ENCODE measurements at regions not wholly inside any gene's neighbourhood (a gene's known extent, or its start where the extent isn't known, plus 50 kb on each side); places are given as distances from the start of the nearest gene placed in this dataset.

DNA sequence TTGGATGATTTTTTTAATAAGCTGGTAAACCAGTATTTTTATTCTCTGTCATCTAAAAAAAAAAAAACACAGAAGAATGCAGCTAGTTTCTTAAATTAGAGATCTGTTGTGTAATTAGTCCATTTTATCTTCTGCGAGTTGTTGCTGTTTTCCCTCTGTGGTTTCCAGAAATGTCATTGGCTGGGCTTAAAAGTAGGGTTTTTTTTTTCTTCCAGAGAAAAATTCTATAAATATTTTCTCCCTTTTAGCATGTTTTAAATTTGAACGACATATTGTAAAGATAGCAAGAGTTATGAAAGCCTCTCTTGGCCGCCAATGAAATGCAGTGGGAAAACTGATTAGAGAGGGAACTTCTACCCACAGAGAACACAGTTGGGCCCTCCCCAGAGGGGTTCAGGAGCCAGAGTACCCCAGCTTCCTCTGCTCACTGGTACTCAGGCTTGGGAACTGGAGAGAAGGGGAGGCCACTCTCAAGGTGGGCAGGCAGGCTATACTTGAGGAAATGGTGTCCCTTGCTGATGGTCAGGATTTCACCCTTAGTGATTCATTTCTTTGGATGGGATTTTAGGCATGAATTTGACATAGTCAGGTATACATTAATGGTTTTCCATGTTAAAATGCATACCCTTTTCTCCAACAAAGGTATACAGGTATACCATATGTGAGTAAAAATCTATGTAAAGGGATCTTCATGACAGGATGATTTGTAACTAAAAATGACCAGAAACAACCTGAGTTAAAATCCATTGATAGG is 166.1 kb downstream of the BCOR start:
- no peaks in the 10 kb centered on the region for H3K9me3 ChIP-seq (ENCODE audit: low read depth, low read length)

DNA sequence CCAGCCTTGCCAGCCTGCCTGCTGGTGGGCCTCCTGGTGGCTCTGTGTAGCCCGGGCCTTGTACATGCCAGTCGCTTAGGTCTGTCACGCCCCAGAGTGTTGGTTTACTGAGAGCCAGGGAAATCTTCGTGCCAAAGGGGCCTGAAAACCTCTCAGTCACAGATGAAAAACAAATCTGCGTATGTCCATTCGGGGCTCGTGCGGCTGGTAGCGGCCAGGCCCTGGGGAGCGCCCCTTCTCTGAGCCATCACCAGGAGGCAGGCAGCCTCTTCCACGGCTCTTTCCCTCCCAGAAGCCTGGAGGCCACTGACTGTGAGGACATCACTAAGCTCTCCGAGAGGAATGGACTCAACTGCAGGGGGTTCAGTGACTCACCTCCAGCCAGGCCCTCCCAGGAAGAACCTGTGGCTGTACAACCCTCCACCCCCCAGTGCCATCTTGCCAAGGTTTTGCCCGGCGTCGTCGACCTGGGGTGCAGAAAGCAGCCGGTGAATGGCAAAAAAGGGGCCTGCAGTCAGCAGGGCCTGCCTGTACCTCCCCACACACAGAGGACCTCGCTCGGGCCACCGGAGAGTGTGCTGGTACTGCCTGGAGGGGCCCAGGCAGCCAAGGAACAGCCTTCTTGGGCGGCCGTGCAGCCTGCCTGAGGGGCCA is 162.2 kb downstream of the BCOR start:
- Histone ChIP-seq H3K4me3 (ENCODE audit: low read length) (no peak overlapping the region), H3K9me3 (ENCODE audit: low read depth, low read length) (no peaks in the 10 kb centered on the region), H3K4me1 (ENCODE audit: insufficient read depth, low read length) (peaks cover 14% of the 10 kb centered on the region)

More for the DNA sequence above, 166.1 kb downstream of the BCOR start:
- Histone ChIP-seq H3K27me3 (ENCODE audit: insufficient read depth, low read length) (no peaks in the 10 kb centered on the region), H3K4me1 (ENCODE audit: insufficient read depth, low read length) (peaks cover 6% of the 10 kb centered on the region), H3K4me3 (ENCODE audit: low read length) (no peak overlapping the region)

DNA sequence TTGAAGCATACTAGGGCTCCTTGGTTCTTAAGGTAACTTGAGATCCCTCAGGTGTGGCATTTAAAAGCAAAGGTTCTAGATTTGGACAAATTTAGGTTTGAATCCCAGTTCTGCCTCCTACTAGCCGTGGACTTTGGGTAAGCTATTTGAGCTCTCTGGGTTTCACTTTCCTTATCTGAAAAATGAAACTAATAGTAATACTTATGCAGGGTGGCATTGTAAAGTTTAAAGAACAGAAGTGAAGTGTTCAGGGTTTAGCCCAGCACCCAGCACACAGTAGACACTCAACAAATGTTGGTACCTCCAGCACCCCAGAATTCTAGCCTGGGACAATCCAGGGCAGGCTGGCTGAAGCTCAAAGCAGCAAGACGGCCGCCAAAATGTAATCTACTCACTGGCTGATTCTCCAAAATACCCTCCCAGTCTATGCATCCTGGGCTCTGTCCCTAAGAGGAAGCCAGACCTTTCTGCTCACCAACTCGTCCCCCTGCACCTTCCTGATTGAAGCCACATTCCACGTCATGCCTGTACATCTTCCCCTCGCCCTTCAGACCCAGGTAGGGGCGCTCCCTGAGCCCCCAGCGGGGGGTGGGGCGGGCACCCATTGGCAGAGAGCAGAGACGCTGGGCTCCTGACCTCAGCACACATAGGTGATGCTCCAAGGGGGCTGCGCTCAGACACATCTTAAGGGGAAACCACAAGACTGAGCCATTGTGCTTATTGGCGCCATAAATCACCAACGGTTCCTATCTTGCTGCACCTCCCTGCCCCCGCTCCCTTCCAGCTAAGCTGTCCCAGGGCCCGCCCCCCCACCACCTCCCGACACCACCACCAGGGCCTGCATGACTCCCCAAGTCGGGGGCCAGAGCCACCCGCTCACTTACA is 160.6 kb downstream of the BCOR start:
- Histone ChIP-seq H3K9me3 (ENCODE audit: low read depth, low read length) (no peaks in the 10 kb centered on the region), H3K4me1 (ENCODE audit: insufficient read depth, low read length) (peaks cover 14% of the 10 kb centered on the region), H3K4me3 (ENCODE audit: low read length) (no peak overlapping the region), H3K27me3 (ENCODE audit: insufficient read depth, low read length) (no peaks in the 10 kb centered on the region)

More for the DNA sequence above, 162.2 kb downstream of the BCOR start:
- H3K27me3 ChIP-seq (ENCODE audit: insufficient read depth, low read length) = no peaks in the 10 kb centered on the region

DNA sequence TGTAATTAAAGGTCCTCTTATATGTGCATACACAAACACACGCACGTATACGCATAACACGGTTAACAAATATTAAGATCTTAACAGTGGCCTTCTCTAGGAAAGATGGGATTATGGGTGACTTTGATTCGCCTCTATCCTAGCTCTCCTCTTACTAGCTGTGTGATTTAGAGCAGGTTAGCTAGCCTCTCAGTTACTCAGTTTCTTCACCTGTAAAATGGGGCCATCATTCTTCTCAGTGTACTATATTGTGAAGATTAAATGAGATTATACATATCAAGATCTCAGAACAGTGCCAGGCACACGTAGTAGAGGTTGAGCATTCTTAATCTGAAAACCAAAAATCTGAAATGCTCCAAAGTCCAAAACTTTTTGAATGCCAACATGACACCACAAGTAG is 159.3 kb downstream of the BCOR start:
- Histone ChIP-seq H3K9me3 (ENCODE audit: low read depth, low read length) (no peaks in the 10 kb centered on the region), H3K27me3 (ENCODE audit: insufficient read depth, low read length) (no peaks in the 10 kb centered on the region), H3K4me1 (ENCODE audit: insufficient read depth, low read length) (peaks cover 14% of the 10 kb centered on the region), H3K4me3 (ENCODE audit: low read length) (no peak overlapping the region)

DNA sequence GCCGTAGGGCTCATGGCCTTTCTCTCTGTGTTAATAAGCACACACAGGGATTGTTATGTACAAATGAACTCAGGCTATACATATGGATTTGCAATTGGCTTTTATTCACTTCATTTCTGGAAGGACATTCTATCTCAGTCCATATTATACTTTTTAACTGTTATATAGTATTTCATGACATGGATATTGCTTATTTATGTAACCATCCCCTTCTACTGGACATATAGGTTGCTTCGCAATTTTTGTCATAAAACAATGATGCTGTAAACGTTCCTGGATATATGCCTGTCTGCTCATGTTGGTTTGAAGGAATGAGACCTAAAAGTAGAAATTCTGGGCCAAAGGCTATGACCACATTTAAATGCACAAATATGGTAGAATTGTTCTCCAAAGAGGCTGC is 158.1 kb downstream of the BCOR start:
- H3K9me3 ChIP-seq (ENCODE audit: low read depth, low read length) = no peaks in the 10 kb centered on the region
- no peaks in the 10 kb centered on the region for H3K27me3 ChIP-seq (ENCODE audit: insufficient read depth, low read length)
- no peak overlapping the region for H3K4me3 ChIP-seq (ENCODE audit: low read length)
- peaks cover 14% of the 10 kb centered on the region for H3K4me1 ChIP-seq (ENCODE audit: insufficient read depth, low read length)

DNA sequence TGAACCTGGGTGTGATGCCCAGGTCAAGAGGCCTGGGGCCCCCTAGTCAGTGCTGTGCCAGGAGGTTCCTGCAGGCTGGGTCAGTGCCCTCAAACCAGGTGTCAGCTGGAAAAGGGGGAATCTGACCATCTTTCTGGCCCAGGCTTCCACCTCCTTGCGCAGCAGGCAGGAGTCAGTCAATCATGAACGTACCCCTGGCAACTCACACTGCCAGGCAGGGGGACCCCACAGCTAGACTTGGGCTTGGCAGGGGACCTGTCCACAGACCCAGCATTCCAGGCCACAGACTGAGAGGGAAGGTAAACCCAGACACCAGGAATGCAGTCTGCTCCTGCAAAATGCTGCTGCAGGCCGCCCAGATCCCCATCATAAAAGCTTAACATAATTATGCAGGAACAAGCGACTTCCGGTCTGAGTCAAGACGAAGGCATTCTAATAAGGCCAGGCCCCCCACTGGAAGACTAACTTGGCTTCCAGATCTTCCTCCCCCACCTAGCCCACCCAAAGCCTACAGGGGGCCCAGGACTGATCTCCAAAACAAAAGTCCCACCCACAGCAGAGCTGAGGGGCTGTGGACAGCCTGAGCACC is 156.3 kb downstream of the BCOR start:
- Histone ChIP-seq H3K4me1 (ENCODE audit: insufficient read depth, low read length) (peaks cover 10% of the 10 kb centered on the region), H3K9me3 (ENCODE audit: low read depth, low read length) (no peaks in the 10 kb centered on the region), H3K27me3 (ENCODE audit: insufficient read depth, low read length) (no peaks in the 10 kb centered on the region), H3K4me3 (ENCODE audit: low read length) (no peak overlapping the region)

DNA sequence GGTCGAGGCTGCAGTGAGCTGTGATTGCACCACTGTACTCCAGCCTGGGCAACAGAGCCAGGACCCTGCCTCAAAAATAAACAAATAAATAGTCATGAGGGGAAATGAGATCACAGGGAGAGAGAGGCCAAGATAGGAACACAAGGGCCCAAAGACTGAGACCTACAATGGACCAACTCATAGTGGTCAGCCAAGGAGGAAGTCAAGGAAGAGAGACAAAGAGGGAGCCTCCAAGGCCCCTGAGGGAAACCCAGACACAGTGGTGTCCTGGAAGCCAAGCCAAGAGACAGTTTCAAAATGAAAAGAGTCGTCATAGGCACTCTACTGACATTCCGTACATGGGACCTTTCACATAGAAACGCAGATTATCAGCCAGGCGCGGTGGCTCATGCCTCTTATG is 153.3 kb downstream of the BCOR start:
- peaks cover 3% of the 10 kb centered on the region for H3K4me1 ChIP-seq (ENCODE audit: insufficient read depth, low read length)
- no peaks in the 10 kb centered on the region for H3K9me3 ChIP-seq (ENCODE audit: low read depth, low read length)
- H3K4me3 ChIP-seq (ENCODE audit: low read length) = no peak overlapping the region
- H3K27me3 ChIP-seq (ENCODE audit: insufficient read depth, low read length) = no peaks in the 10 kb centered on the region

DNA sequence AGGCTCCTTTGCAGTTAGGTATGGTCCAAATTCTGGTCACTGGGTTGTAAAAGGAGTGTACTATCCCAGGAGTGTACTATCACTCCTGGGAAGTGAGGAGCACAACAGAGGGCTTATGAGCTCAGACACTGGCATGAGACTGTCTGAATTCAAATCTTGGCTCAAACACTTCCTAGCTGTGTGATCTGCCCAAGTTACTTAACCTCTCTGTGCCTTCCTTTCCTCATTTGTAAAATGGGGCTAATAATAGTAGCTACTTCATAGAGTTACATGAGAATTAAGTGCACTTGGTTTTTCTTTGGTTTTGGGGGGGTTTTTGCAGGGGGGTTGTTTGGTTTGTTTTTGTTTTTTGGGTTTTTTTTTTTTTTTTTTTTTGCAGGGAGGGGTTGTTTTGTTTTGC is 152.0 kb downstream of the BCOR start:
- no peak overlapping the region for H3K4me3 ChIP-seq (ENCODE audit: low read length)
- H3K4me1 ChIP-seq (ENCODE audit: insufficient read depth, low read length) = peaks cover 3% of the 10 kb centered on the region
- H3K9me3 ChIP-seq (ENCODE audit: low read depth, low read length) = no peaks in the 10 kb centered on the region
- H3K27me3 ChIP-seq (ENCODE audit: insufficient read depth, low read length) = no peaks in the 10 kb centered on the region

DNA sequence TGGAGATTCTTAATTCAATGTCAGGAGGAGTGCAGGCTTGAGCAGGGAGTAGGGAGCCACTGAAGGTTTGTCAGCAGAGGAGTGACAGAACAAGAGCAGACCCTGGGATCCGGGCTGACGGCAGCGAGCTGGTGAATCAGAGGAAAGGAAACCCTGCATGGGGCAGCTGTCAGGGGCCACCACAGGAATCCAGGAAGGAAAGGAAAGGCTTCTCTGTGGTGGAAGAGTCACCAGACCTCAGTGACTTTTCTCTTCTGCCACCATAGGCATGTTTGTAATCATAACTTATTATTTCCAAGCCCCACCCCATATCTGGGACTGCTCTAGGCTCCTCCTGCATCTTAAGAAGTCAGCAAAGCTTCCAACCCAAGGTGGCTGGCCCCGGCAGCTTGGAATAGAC is 150.9 kb downstream of the BCOR start:
- H3K27me3 ChIP-seq (ENCODE audit: insufficient read depth, low read length) = no peaks in the 10 kb centered on the region
- H3K9me3 ChIP-seq (ENCODE audit: low read depth, low read length) = no peaks in the 10 kb centered on the region
- peaks cover 3% of the 10 kb centered on the region for H3K4me1 ChIP-seq (ENCODE audit: insufficient read depth, low read length)
- no peak overlapping the region for H3K4me3 ChIP-seq (ENCODE audit: low read length)

DNA sequence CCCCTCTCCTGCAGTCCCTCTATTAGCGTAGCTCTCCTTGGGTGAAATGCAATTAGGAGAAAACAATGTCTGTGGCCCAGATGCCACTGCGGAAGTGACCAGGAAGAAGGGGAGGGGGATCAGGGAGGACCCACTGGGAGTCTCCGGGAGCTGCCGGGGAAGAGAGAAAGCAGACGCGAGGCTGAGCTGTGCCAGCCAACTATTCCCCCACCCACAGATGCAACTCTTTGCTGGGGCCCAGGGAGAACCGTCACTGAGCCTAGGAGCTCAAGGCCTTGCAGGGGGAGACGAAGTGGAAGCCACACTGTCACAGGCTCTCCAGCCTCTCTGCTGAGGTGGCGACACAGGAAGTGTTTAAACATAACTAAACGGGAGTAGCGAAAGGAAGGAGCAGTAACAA is 149.2 kb downstream of the BCOR start:
- Histone ChIP-seq H3K4me1 (ENCODE audit: insufficient read depth, low read length) (peaks cover 3% of the 10 kb centered on the region), H3K9me3 (ENCODE audit: low read depth, low read length) (no peaks in the 10 kb centered on the region), H3K4me3 (ENCODE audit: low read length) (no peak overlapping the region), H3K27me3 (ENCODE audit: insufficient read depth, low read length) (no peaks in the 10 kb centered on the region)

DNA sequence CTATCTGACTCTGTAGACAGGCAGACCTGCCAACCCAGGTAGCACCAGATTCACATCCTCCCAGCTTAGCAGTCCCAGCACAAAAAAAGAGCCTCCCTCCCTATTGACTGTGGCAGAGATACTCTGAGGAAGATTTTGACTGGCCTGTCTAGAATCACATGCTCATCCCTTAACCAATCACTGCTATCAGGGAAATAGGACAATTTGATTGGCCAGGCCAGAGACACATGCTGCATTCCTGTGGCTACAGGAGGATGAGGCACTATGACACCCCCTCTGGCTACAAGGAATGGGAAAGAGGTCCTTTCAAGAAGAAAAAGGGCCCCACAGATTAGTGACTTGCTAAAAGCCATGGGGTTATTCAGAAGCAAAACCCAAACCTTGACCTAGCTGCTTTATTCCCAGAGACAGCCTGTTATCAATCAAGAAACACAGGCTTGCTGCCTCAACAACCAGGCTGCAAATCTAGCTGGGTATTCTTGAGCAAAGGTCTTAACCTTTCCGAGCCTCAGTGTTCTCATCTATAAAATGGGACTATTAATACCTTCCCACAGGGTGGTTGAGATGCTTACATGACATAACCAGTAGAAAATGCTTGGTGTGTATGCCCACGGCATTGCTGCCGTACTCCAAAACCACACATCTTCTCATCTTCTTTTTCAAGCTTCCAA is 147.6 kb downstream of the BCOR start:
- Histone ChIP-seq H3K4me1 (ENCODE audit: insufficient read depth, low read length) (peaks cover 3% of the 10 kb centered on the region), H3K4me3 (ENCODE audit: low read length) (no peak overlapping the region), H3K27me3 (ENCODE audit: insufficient read depth, low read length) (no peaks in the 10 kb centered on the region), H3K9me3 (ENCODE audit: low read depth, low read length) (no peaks in the 10 kb centered on the region)

DNA sequence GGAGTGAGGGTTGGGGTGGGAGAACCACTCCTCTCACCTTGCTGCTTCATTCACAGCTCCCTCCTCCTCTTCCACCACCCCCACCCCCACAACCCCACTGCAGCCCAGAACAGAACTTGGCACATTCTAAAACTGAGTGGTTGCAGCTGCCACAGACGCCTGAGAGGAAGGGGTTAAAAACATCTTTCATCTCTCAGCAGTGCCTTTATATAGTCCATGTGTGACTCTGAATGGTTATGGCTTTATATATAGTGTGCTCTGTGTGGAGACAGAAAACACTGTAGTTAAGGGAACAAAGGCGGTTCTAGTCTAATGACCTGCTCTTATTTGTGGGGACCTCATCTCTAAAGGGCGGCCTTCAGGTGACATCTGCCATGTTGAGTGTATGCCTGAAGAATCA is 144.8 kb downstream of the BCOR start:
- no peaks in the 10 kb centered on the region for H3K27me3 ChIP-seq (ENCODE audit: insufficient read depth, low read length)

DNA sequence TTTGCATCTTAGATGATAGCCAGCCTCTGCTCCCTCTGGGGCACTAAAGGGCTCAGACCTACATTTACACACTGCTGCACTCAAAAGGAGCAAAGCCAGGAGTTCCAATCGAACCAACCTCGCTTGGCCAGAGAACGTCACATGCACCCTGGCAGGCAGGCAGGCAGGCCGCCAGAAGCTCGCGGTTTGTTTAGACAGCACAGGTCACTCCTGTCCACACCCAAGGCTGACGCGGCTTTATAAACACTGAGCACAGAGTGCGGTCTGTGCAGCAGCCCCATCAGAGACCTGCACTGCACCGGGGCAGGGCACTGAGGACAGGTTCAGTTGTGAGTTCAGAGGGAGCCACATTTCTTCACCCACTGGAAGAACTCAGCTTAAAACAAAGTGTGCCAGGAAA is 143.9 kb downstream of the BCOR start:
- Histone ChIP-seq H3K4me3 (ENCODE audit: low read length) (no peak overlapping the region), H3K27me3 (ENCODE audit: insufficient read depth, low read length) (no peaks in the 10 kb centered on the region), H3K9me3 (ENCODE audit: low read depth, low read length) (no peaks in the 10 kb centered on the region), H3K4me1 (ENCODE audit: insufficient read depth, low read length) (peaks cover 2% of the 10 kb centered on the region)

More for the DNA sequence above, 144.8 kb downstream of the BCOR start:
- H3K4me1 ChIP-seq (ENCODE audit: insufficient read depth, low read length) = peaks cover 3% of the 10 kb centered on the region
- no peak overlapping the region for H3K4me3 ChIP-seq (ENCODE audit: low read length)
- no peaks in the 10 kb centered on the region for H3K9me3 ChIP-seq (ENCODE audit: low read depth, low read length)

DNA sequence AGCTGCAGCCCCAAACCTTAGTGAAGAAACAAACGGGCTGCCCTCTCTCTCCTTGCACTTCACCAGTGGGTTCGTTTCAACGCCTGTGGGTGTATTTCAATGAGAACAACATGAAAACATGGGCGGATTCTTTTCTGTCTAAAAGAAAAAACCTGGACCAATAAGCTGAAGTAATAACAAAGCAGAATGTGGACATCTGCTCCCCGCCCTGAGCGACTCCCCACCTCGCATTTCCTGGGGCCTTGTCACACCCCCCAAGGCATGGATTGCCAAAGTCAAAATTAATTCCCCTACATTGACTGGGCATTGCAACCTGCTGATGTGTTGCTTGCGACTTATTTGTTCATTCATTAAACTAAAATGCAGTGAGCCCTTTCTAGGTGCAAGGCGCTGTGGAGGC is 142.9 kb downstream of the BCOR start:
- no peak overlapping the region for H3K4me3 ChIP-seq (ENCODE audit: low read length)
- no peaks in the 10 kb centered on the region for H3K4me1 ChIP-seq (ENCODE audit: insufficient read depth, low read length)
- H3K9me3 ChIP-seq (ENCODE audit: low read depth, low read length) = no peaks in the 10 kb centered on the region
- no peaks in the 10 kb centered on the region for H3K27me3 ChIP-seq (ENCODE audit: insufficient read depth, low read length)
